ENCODE measurements at regions not wholly inside any gene's neighbourhood (a gene's known extent, or its start where the extent isn't known, plus 50 kb on each side); places are given as distances from the start of the nearest gene placed in this dataset.

GRCh38 chr7:87007038-87007437 lies 52.4 kb downstream of the ELAPOR2 start:
- ATAC-seq (no peak), DNase-seq (no peak)
- no peak for TF ChIP-seq CTCF (IDR thresholded peaks at IDR 0.05)
- Histone ChIP-seq H3K9me3 (no peaks in the 10 kb centered on the region), H3K4me3 (no peak overlapping the region), H3K27me3 (ENCODE audit: low read depth) (no peaks in the 10 kb centered on the region), H3K27ac (no peak overlapping the region), H3K36me3 (no peaks in the 10 kb centered on the region), H3K4me1 (peaks cover 6% of the 10 kb centered on the region)
- intact Hi-C loops (cut with DNase I): no loop called here

GRCh38 chr7:87004956-87005355 lies 54.5 kb downstream of the ELAPOR2 start:
- Histone ChIP-seq H3K36me3 (no peaks in the 10 kb centered on the region), H3K27ac (no peak overlapping the region), H3K27me3 (ENCODE audit: low read depth) (no peaks in the 10 kb centered on the region), H3K4me1 (peaks cover 24% of the 10 kb centered on the region), H3K9me3 (no peaks in the 10 kb centered on the region), H3K4me3 (no peak overlapping the region)
- DNase-seq (no peak), ATAC-seq (no peak)
- intact Hi-C loops (cut with DNase I): no loop called here
- no peak for TF ChIP-seq CTCF (IDR thresholded peaks at IDR 0.05)

- intact Hi-C loops (cut with DNase I): no loop called here
- no peaks in the 10 kb centered on the region for H3K27me3 ChIP-seq (ENCODE audit: low read depth)
- H3K9me3 ChIP-seq: no peaks in the 10 kb centered on the region
- ATAC-seq (peak; percentile 25 to 28), DNase-seq (no peak)
- no peak for TF ChIP-seq CTCF (IDR thresholded peaks at IDR 0.05)
- H3K36me3 ChIP-seq: no peaks in the 10 kb centered on the region
- no peak overlapping the region for H3K4me3 ChIP-seq
- H3K27ac ChIP-seq: peak overlapping the region; percentile 14
- peaks cover 26% of the 10 kb centered on the region for H3K4me1 ChIP-seq
These were observed 55.3 kb downstream of the ELAPOR2 start for GRCh38 chr7:87003872-87004798.

GRCh38 chr7:87001214-87001613 lies 58.2 kb downstream of the ELAPOR2 start:
- TF ChIP-seq CTCF (IDR thresholded peaks at IDR 0.05): no peak
- H3K27ac ChIP-seq: no peak overlapping the region

GRCh38 chr7:87000344-87000743 lies 59.1 kb downstream of the ELAPOR2 start:
- Histone ChIP-seq H3K9me3 (no peaks in the 10 kb centered on the region), H3K4me1 (peaks cover 26% of the 10 kb centered on the region), H3K4me3 (no peak overlapping the region), H3K27ac (no peak overlapping the region), H3K27me3 (ENCODE audit: low read depth) (no peaks in the 10 kb centered on the region), H3K36me3 (no peaks in the 10 kb centered on the region)
- no peak for TF ChIP-seq CTCF (IDR thresholded peaks at IDR 0.05)
- ATAC-seq (no peak), DNase-seq (no peak)
- intact Hi-C loops (cut with DNase I): no loop called here

More at GRCh38 chr7:87001214-87001613, 58.2 kb downstream of the ELAPOR2 start:
- Histone ChIP-seq H3K4me3 (no peak overlapping the region), H3K4me1 (peaks cover 26% of the 10 kb centered on the region), H3K36me3 (no peaks in the 10 kb centered on the region), H3K27me3 (ENCODE audit: low read depth) (no peaks in the 10 kb centered on the region), H3K9me3 (no peaks in the 10 kb centered on the region)
- intact Hi-C loops (cut with DNase I): no loop called here
- ATAC-seq (peak in 1 of 2 donors; percentile 29), DNase-seq (no peak)
